ENCODE measurements at regions not wholly inside any gene's neighbourhood (a gene's known extent, or its start where the extent isn't known, plus 50 kb on each side); places are given as distances from the start of the nearest gene placed in this dataset.
"Not testable (repeated sequence)": the region's sequence is repeated elsewhere in the genome, so short reads cannot be mapped to it uniquely, and the experiment has no call there.

DNA sequence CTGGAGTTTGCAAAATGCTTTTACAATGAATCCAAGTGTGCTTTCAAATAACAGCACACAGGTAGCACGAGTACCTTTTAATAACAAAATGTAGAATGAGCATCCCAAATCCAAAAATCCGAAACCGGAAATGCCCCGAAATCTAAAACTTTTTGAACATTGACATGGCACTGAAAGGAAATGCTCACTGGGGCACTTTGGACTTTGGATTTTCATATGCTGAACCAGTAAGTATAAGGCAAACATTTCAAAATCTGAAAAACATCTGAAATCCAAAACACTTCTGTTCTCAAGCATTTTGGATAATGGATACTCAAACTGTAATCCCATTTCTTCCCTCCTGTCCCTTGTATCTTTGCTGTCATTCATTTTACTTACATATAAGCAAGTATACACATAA lies 50.1 kb downstream of the GCNT4 start:
- ATAC-seq (no peak), DNase-seq (no peak)

DNA sequence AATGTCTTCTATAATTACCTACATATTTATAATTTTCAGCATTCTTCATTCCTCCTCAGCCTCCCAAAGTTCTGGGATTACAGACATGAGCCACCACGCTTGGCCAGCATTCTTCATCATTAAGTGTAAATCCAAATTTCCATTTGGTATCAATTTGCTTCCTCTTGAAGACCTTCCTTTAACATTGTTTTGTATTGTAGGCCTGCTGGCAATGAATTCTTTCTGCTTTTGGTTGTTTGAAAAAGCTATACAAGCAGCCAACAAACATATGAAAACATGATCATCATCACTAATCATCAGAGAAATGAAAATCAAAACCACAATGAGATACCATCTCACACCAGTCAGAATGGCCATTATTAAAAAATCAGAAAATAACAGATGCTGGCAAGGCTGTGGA lies 56.4 kb downstream of the GCNT4 start:
- ATAC-seq: no peak
- DNase-seq: no peak

DNA sequence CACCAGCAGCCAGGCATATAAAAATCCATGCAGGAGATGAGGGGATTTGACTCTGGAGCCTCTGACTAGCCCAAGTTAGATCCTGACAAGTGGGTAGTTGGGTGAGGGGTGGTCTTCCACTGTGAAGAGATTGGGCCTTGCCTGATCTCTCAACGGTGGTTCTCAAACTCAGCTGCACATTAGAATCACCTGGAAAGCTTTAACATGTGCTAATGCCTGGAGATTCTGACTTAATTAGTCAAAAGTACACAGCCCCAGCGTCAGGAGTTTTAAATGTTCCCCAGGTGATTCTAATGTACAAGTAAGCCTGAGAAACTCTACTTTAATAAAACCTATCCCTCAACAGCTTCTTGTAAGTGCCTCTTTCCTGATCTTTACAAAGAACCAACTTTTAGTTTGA lies 57.5 kb downstream of the GCNT4 start:
- DNase-seq: no peak
- no peak for ATAC-seq

DNA sequence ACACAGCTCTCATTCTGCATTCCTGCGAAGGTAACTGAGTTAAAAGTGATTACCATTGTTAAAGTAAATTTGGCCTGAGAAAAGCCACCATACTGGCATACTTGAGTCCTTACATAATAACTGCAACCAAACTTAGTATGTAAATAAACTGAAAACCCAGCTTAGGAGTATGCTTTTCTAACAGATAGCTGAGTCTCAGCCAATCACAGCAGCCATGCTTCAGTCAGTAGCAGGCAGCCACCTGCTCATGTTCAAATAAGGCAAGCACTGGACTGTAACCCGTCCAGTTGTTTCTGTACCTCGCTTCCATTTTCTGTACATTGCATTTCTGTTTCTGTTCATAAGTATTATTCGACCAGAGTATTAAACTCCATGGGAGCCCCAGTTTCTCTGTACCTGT lies 58.6 kb downstream of the GCNT4 start:
- no peak for DNase-seq
- no peak for ATAC-seq

DNA sequence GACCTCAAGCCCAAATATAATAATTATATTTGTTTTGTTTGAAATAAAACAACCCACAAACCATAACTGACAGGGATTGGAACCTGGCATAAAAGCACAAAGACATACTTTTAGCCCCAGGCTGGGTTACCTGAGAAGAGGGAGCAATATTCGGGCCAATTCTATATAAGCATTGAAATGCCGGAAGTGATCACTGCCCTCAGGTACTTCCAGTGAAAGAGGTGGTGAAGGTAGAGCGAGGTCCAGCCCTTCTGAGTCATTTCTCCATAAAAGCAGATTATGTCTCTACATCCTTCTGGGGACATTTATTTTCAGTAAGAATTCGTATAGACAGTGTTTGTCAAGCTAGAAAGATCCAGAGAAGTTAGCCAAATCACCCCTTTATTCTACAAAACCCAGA lies 59.6 kb downstream of the GCNT4 start:
- DNase-seq (no peak), ATAC-seq (no peak)

DNA sequence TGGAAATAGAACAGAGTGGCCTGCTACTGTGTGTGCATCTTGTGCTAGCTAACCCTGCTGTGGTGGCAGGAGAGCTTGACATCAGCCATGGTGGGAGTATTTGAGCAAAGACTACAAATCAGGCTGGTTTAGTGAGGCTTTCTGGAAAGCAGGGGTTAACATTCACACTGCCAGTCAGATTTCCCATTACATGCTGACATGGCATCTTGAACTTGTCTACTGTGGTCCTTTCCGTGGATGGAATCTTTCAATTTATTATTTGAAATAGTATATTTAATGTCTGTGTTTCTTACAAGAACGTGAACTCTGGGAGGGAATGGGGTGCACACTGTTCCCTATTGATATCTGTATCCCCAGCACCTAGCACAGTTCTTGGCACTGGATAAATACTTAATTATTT lies 60.8 kb downstream of the GCNT4 start:
- DNase-seq: no peak
- ATAC-seq: no peak

DNA sequence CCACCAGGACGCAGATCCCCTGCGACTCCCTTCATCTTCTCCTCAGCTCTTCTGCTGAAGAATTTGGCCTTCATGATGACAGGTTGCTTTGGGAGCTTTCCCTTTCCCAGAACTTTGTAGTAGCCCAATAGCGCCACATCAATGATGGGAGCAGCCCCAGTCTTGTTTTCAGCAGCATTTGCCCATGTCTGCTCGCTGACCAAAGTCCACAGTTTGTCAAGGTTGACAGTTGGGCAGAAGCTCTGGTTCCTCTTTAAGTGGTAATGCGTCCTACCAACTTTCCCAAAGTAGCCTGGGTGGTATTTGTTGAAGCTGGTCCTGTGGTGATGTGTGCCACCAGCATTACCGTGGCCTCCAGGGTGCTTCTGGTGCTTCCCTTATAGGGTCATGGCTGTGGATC lies 62.2 kb downstream of the GCNT4 start:
- DNase-seq: no peak

DNA sequence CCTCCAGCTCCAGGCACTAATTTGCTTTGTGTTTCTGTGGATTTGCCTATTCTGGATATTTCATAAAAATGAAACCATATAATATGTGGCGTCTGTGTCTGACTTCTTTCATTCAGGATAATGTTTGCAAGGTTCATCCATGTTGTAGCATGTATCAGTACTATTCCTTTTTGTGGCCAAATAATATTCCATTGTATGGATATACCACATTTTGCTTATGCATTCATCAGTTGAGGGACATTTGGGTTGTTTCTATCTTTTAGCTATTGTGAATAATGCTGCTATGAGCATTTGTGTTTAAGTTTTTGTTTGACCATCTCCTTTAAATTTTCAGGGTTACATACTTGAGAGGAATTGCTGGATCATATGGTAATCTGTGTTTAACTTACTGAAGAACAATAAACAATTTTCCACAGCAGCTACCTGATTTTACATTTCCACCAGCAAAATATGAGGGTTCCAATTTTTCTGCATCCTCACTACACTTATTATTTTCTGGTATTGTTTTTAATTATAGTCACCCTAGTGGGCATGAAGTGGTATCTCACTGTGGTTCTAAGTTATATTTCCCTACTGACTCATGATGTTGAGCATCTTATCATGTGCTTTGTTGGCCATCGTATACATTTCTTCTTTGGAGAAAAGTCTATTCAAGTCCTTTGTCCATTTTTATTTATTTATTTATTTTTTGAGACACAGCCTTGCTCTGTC lies 63.9 kb downstream of the GCNT4 start:
- ATAC-seq: no peak
- no peak for DNase-seq

More for the DNA sequence above, 62.2 kb downstream of the GCNT4 start:
- ATAC-seq: no peak

DNA sequence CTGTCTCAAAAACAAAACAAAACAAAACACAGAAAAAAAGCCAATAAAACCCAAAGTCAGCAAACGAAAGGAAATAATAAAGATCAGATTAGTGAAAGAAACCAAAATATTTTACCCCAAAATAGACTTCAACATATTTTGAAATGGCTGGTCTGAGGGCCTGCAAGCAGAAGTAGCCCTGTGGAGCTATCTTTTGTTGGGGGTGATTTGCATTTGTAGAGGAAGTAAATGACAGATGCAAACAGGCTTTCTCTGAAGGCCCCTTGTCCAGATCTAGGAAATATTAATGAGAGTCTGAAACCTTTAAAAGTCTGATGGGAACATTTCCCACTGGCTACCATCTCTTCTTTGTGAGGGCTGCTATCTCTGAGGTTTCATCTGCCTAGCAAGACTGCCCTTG lies 74.0 kb downstream of the GCNT4 start:
- DNase-seq (no peak), ATAC-seq (no peak)

DNA sequence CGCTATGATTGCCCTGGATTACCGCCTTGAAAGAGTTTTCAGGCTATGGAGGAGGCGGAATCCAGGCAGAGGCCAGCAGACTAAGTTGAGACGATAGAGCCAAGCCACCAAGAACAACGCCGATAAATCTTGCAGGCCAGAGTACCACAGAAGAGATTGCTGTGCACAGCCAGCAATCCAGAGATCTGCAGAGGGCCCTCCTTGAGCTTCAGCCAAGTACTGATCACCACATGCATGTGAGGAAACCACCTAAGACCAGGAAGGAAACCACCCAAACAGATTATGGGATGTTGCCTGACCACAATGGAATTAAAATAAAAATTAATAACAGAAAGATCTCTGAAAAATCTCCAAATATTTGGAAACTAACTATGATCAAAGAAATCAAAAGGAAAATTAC lies 74.9 kb downstream of the GCNT4 start:
- ATAC-seq: no peak

DNA sequence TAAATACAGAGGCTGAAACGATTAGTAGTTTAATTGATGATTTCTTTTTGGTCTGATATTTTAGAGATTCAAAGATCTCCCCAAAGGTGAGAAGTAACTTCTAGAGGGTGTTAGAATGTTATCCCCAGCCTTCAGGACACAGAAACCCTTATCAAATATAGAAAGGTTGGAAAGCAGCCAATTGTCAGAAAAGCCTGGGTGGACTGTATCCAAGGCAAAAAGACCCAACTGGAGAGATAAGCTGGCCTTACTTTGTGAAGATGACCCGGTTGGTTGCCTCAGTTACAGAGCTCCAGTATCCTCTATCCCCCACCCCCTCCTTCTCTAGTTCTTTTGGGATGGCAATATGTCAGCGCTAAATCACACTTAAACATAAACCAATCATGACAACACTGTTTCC lies 75.7 kb downstream of the GCNT4 start:
- DNase-seq: no peak
- no peak for ATAC-seq

More for the DNA sequence above, 74.9 kb downstream of the GCNT4 start:
- no peak for DNase-seq

DNA sequence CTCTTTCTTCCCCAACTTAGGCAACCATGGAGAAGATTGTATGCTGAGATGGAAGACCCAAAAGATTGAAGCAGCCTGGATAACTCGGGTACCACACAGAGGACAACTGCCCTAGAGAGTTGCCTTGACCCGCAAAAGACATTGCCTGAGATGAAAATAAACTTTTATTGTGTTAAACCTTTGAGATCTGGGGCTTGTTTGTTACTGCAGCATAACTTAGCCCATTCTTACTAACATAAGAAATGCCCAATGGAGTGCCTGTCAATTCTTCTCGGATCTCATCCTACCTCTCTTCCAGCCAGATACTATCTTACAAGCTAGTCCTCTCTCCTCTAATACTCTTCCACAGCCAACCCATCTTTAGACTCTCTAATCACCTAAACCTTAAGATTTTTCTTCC lies 76.8 kb downstream of the GCNT4 start:
- ATAC-seq (no peak), DNase-seq (no peak)

DNA sequence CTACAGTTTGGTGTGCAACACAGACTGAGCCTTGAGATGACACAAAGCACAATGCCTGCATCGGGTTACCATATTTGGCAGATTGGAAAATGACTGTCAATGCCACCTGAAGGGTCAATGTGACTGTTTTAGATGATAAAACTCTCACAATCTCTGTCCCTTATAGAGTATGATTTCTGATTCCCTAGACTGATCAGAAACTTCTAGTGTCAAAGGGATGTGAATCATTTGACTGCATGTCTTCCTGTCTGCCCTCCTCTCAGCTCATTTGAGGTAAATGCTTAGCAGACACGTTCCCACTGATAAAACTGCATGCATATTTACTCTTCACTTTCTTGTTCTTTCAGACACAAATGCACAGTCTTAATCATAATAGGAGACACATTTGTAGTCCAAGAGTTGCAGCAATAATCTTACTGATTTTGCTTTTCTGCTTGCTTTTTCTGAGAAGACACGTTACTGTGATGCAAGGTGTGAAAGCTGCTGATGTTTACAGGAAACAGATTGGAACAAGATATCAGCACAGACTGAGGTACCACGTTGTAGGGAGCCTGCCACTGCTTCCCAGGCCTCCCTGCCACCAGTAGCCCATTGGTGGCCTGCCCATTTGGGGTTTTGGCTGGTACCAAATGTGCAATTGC lies 77.8 kb downstream of the GCNT4 start:
- peak; percentile 79 for ATAC-seq
- no peak for DNase-seq

DNA sequence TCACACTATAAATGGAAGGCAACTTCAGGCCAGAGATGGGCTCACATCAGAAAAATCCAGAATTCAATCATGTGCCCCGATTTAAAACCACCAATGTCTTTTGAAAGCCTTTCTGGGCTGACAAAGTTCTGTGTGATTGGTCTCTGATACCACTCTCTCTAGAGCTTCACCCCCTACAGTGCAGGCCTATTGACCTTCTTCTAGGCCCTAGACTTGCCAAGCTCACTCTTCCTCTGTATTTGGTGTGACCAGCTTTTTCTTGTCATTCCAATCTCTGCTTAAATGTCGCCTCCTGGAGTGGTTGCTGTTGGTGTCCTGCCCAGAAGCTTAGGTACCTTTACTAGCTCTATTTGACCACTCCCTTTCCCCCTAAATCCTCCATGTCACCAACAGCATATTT lies 78.7 kb downstream of the GCNT4 start:
- no peak for ATAC-seq
- DNase-seq: no peak

DNA sequence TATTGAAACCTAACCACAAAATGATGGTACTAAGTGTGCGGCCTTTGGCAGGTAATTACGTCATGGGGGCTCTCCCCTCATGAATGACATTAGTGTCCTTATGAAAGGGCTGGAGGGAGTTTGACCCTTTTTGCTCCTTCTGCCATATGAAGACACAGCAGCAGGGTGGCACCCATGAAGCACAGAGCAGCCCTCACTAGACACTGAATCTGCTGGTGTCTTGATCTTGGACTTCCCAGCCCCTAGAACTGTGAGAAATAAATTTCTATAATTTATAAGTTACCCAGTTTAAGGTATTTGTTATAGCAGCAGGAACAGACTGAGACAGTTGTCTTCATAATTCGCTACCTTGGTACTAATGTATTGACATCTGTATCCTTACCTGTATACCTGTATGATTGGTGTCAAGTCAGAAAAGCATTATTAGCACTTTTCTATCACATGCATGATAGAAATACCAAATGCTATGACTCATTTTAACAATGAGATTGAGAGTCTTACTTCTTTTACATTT lies 80.4 kb downstream of the GCNT4 start:
- DNase-seq: no peak
- ATAC-seq: no peak

DNA sequence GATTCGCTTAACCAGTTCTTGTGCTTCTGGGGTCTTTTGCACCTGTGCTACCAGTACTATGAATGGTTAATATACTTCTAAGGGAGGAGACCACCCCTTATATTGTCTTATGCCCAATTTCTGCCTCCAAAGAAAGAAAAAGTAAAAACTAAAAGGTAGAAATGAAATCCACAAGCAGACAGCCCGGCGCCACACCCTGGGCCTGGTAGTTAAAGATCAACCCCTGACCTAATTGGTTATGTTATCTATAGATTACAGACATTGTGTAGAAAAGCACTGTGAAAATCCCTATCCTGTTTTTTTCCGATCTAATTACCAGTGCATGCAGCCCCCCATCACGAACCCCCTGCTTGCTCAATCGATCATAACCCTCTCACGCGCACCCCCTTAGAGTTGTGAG lies 81.5 kb downstream of the GCNT4 start:
- not testable (repeated sequence) for ATAC-seq, DNase-seq

DNA sequence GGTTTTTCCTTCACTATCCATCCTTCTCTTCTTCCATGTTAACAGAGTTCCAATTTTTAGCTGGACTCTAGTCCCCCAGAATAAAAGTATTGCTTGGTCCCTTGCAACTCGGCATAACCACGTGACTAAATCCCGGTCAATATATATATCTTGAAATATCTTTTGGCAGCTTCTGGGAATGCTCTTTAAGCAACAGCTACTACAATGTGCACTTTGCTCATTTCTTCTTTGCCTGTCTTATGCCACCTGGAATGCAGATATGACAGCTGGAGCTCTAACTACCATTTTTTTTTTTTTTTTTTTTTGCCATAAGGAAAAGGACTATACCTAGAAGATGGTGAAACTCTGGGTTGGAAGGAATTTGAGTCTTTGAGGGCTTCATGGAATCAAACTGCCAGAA lies 82.6 kb downstream of the GCNT4 start:
- ATAC-seq (no peak), DNase-seq (no peak)

DNA sequence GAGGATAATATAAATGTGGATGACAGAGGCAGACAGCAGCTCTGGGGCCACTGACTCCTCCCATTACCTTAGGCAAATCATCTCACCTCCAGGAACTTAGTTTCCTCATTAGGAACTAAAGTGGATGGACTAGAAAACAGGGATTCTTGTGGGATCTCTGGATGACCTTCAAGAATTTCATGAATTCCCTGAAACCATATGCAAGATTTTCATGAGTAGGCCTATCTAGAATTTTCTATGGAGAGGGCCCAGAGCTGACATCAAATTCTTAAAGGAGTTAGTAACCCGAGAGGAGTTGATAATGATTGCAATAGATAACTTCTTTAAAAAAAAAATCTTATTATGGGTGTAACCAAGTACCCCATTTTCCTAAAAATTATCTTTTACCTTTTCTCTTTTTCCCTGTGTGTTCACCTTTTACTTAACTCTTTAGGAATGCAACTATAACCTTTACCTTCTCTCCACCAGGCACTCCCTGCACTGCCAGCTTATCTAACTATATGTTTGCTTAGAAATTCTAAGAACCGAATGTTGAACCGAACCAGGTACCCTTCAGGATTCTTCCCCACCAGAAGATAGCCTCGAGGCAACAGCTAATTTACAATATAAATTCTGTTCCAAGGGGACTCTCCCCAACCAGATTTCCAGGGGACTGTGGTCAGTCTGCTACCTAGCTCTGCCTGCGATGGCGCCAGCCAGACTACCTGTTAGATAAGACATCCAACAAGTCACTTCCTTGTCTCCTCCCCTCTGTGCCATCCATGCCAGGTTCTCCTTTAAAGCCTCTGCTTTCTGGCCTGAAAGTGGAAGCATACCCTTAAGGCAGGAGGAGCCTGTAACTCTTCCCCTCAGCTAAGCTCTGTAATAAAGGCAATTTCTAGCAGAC lies 86.0 kb downstream of the GCNT4 start:
- no peak for ATAC-seq
- no peak for DNase-seq

DNA sequence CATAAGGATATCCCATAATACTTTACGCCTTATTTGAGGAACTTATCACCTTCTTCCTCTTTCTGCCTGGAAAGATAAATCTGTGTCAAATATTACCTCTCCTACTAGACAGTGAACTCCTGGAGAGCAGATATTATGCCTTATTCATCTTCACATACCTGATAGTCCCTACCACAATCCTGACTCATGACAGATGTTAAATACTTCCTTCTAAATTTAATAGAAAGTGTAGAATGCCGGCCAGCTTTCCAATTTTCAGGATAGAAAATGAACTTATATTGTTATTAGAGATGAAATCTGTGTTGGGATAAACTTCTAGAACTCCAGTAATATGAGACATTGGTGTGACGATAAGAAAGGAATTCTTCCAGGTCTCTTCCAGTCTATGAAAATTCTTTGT lies 89.0 kb downstream of the GCNT4 start:
- no peak for DNase-seq
- no peak for ATAC-seq

DNA sequence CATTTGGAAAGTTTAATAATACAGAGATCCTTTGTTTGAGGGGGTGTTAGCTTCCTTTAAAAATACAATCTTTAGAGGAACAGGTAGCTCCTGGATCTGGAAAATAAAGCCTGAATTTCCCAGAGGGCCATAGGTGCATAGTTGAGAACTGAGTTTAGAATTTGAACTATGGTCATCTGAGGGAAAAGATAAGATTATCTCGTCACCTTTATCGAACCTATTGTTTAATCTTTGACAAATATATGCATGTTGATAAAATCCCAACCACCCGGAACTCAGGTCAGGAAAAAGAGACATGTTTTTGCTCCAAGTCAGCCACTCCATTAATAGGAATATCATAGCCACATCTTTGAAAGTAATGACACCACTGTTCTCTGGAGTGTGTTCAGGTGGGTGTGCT lies 91.7 kb upstream of the FAM169A start:
- no peak for DNase-seq
- no peak for ATAC-seq

DNA sequence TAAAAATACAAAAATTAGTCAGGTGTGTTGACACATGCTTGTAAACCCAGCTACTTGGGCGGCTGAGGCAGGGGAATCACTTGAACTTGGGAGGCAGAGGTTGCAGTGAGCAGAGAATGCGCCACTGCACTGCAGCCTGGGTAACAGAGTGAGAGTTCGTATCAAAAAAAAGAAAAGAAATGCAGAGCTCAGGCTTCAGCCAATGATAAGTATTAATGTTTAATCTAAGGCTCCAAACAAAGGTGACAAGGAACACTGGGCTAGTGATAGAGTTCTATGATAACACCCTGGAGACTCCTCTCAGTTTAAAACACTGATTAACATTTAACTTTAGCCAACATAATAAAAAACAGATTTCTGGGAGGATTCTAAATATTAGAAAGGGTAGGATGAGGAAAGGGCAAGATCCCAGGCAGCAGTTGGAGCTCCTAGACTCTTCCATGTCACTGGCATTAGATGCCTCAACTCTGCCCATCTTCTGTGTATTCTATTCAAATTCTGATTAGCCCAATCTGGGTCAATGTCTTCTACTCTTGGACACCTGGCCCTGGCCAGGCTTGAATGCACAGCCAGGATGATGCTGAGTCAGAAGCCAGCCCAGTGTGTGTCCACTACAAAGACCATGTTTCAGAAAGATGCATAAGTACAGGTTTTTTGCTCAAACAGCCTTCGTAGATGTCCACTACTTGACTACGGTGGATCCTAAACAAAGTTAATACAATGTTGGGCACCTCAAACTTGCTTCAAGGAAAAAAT lies 91.0 kb upstream of the FAM169A start:
- ATAC-seq (no peak), DNase-seq (no peak)

DNA sequence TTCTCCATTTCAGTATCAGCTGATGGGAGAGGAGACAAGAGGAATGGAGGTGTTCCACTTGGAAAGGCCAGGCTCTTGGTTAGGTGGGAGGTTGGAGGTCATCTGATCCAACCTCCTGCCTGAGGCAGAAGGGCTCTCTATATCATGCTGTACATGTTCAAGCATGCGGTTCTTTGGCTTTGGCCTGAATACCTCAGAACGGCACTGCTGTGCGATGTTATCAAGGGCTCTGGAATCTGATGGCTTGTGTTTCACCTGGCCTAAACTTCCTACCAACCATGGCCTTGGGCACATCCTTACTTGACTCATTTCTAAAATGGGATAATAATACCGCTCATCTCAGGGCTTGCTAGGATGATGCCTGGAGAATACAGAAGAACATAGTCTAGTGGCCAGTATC lies 90.1 kb upstream of the FAM169A start:
- DNase-seq (no peak), ATAC-seq (no peak)
